ENCODE measurements at regions not wholly inside any gene's neighbourhood (a gene's known extent, or its start where the extent isn't known, plus 50 kb on each side); places are given as distances from the start of the nearest gene placed in this dataset.
A peak's percentile ranks its signal among the peaks of the same experiment; 100 is the strongest.
"Not testable (repeated sequence)": the region's sequence is repeated elsewhere in the genome, so short reads cannot be mapped to it uniquely, and the experiment has no call there.

DNA sequence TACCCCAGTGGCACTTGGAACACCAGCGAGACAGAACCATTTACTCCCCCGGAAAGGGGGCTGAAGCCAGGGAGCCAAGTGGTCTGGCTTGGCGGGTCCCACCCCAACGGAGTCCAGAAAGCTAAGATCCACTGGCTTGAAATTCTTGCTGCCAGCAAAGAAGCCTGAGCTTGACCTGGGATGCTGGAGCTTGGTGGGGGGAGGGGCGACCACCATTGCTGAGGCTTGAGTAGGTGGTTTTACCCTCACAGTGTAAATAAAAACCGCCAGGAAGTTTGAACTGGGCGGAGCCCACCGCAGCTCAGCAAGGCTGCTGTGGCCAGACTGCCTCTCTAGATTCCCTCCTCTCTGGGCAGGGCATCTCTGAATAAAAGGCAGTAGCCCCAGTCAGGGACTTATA lies 62.8 kb downstream of the RPS24 start:
- DNase-seq, result not testable (repeated sequence)

DNA sequence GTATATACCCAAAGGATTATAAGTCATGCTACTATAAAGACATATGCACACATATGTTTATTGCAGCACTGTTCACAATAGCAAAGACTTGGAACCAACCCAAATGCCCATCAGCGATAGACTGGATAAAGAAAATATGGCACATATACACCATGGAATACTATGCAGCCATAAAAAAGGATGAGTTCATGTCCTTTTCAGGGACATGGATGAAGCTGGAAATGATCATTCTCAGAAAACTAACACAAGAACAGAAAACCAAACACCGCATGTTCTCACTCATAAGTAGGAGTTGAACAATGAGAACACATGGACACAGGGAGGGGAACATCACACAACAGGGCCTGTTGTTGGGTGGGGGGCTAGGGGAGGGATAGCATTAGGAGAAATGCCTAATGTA lies 68.9 kb downstream of the RPS24 start:
- DNase-seq, result not testable (repeated sequence)

DNA sequence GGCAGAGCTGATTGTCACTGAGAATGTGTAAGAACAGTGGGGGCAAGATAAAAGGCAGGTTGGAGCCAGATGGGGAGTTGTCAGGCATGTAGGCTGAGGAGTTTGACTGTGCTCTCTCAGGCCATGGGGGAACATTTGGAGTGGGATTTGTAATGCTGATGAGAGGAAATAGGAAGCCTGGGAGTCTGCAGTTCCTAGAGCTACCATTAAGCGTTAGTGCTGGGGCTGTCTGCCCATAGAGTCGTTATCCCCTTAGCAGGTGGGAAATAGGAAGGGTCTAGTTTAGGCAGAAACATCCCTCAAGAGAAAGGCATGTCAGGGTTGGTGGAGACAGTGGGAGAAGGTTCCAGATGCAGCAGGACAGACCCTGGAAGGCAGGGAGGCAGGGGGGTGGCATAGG lies 75.5 kb downstream of the RPS24 start:
- no peak for DNase-seq

DNA sequence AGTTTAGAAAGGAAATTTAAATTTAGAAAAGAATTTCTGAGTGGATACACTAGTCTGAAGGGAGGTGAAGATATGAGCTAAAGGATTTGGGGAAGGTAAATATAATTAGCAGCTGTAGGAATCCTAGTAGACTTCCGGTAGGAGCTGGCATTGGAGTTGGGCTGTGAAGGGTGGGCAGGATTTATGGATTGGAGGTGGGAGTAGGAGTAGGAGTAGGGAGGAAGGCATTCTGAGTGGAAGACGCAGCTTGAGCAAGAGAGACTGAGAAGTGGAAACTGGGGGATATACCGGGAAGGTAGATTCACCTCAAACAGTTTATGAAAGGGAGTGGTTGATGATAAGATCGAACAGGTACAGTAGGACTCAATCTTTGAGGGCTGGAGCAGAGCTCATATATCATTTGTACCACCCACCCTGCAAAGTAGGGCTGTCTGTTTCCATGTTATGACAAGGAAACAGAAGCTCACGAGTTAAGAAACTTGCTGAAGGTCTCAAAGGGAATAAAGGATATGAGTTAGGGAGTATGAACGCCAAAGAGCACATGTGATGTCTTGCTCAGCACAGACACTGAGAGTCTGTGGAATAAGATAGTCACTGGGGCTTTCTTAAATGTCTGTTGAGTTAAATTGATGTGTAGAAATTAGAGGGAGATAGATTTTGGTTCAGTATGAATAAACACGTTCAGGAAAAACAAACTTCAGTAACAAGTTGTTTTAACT lies 81.6 kb downstream of the RPS24 start:
- DNase-seq, result no peak

DNA sequence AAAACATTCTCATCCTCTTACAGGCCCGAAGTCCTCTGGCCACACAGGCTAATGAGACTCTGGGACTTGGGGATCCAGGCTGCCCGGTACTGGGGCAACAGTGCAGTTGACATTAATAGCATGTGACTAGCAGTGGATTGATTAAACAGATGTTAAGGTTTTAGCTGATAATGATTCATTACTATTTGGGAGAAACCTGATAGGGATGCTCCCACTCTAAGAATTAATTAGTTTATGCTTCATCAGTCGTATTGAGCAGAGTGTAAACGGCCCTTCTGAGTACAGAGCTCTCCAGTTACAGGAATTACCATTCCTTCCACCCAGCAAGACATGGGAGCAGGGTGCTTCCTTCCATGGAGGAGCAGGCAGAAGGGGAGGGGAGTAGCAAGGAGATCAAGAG lies 82.7 kb downstream of the RPS24 start:
- no peak for DNase-seq

DNA sequence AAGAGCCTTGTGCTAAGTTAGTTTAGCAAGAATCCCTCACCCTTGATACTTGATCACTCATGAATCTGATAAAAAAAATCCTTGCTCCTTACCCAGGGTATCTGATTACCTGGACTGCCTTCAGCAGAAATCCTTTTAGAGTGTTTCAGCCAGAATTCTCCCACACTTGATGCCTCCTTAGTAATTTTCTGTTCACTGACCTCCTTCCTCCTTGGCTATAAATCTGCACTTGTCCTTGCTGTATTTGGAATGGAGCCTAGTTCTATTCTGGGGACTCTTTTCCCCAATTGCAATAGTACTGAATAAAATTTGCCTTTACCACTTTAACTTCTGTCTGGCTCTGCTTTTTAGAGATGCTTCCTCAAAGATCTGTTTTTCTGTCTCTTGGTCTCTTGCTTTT lies 84.9 kb downstream of the RPS24 start:
- no peak for DNase-seq

DNA sequence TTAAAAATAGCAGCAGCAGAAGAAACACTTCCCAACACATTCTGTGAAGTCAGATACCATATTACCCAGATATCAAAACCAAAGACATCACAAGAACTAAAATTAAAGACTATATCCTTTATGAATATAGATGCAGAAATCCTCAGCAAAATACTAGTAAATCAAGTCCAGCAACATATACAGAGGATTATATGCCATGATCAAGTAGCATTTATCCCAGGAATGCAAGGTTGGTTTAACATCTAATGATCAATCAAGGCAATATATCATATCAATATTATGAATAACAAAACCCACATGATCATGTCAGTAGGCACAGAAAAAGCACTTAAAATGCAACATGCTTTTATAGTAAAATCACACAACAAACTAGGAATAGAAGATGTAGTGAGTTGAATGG lies 88.1 kb downstream of the RPS24 start:
- DNase-seq, result no peak

DNA sequence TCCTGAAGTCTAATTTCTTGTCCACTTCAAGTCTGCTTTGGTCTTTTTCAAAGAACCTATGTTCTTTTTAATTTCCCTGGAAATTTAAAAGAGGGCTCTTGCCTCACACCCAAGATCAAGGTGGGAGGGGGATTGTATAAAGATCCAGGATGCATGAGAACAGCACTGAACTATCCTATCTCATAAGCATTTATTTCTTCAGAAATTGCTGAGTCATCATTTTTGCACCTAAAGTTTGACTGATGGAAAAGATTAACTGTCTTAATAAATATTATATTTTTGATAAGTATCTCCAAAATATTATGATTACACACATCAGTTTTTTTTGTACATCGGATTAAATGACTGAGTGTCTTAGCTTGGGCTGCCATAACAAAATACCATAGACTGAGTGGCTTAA lies 90.5 kb downstream of the RPS24 start:
- no peak for DNase-seq

DNA sequence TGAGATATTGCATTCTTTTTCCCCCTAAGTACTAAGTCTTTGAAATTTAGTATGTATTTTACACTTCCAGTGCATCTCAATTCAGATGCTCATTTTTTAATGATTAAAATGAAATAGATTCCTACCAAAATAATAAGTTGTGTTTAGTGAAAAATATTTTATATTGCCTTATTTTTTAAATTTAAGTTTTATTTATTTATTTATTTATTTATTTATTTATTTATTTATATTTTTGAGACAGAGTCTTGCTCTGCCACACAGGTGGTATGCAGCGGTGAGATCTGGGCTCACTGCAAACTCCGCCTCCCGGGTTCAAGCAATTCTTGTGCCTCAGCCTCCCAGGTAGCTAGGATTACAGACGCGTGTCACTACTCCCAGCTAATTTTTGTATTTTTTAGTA lies 95.5 kb downstream of the RPS24 start:
- no peak for DNase-seq

DNA sequence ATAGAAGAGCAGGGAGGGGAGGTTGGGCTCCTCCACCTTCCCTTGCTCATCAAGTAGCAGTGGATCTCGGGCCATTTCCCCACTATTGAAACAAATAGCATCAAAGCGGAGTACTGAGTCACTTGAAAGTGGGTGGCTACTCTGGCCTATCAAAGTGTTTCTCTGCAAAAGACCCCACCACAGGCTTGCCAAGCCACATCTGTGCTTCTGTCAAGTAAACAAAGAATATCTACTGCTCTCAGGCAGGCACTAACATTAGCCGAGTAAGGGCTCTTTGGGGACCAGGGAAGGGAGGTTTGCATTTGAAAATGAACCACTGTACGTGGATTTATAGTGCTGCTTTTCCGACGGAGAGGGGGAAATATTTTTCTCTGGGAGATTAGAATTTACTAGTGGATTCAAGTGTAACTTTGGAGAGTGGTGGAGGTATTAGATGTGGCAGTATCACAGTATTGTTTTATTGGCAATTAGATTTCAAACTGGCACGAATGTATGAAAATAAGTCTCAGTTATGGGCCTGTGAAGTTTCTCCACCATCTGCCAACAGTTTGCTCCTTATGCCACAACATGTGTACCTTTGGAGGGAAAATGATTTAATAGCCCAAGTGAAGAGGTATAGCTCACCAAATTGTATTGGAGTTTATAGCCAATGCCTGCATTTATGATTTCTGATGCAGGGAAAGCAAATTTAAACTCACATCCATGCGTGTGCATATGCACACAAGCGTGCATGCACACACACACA lies 97.5 kb downstream of the RPS24 start:
- no peak for DNase-seq

DNA sequence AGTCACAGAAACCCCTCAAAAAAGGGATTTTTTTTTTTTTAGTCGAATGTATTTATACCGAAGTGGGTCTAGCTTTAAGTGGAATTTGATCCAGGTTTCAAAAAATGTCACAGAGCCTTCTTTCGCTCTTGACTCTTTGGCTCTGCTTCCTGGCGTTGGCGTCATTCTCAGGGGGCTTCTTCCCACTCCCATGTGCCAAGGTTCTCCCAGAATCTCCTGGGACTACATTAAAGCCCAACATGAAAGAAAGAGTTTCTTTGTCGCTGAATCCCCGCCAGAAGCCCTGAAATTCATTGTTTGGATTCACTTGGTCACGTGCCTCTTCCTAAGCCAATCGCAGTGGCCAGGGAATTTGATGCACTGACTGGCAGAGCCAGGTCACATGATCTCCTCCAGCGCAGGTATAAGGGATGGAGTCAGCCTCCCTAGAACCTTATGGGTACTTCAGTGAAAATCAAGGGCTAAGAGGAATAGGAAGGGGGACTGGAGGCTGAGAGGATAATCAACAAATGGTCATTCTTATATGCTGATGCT lies 101.2 kb downstream of the RPS24 start:
- DNase-seq, result no peak

DNA sequence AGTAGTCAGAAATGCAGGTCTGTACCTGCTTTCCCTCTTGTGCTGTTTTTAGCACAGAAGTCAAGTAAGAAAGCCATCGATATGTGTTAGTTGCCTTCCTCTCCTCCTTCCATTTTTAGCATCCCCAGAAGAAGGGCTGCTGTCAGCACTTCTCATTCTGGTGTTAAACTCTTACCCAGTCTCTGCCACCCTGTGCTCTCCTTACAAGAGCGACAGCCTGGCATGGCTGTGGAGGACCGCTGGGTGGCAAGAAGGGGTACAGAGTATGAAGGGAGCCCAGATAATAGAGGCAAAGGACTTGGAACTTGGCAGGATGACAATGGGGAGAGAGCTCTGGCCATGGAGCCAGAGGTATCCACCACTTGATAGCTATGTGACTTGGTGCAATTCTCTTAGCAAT lies 103.5 kb downstream of the RPS24 start:
- DNase-seq, result no peak

DNA sequence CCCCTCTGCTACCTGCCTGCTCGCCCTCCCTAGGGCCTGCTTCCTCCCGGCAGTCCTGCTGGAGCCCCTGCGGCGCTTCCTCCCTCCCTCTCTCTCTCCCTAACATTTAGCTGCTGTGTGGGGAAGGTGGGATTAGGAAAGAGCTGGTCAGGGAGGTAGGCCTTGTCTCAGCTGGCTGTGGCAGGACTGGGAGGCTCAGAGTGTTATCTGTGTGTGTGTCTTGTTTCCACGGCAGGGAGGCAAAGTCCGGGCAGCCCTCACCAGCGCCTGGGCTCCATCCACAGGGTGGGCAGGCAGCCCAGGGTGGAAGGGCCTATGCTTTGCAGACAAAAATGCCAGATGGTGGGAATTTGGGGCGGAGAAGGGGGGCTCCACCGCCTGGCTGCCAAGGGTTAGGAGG lies 105.7 kb downstream of the RPS24 start:
- DNase-seq, result no peak

DNA sequence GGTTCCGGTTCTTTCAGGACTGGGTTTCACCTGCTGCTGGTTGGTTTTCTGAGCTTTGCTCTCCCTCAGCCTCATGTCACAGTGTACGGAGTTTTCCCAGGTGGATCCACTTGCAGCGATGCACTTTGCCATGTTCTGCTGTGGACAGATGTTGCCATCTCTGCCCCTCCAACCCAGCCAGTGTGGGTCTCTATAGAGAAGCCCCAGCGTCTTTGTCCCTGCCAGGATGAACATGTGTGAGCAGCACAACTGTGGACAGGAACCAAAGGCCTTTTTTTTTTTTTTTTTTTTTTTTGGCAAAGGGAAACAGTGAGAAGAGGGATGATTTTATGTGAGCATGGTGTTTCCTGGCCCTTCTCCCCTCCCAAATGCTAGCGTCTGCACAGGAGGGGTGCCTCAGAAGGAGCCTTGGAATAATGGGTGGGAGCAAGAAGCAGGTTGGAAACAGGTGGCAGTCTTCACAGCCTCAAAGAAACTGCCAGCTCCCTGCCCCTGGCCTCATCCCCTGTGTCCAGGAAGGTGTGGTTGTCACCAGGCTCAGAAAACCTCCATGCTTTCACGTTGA lies 106.5 kb downstream of the RPS24 start:
- no peak for DNase-seq

DNA sequence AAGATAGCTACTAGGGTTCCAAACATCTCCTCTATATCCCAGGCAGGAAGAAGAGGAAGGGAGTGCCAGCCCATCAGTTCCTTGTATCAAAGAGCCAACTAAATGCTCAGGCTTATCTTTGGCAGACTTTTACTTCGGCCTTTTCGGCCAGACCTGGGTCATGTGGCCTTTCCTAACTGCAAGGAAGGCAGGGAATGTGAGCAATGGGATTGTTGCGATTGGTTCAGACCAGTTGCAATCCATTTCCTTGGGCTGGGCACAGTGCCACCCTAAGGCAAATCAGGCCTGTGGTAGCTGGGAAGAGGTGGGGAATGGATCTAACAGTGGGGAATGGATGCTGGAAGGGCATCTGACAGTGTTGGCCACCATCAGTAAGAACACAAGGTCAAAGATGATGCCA lies 109.9 kb downstream of the RPS24 start:
- DNase-seq, result no peak

DNA sequence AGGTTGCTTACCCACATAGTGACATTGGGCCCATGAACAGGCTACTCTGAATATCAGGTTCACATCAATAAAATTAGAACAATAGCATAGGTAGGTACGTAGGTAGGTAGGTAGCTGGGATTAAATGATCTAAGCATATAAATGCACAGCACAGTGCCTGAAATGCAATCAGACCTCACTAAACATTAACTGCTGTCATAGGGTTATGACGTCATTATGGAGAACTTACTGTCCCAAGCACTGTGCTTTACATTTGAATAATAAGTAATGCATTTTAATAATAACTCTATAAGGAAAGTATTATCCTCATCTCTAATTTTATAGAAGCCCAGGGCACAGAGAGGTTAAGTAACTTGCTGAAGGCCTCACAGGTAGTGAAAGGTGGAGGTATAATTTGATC lies 112.5 kb downstream of the RPS24 start:
- no peak for DNase-seq

DNA sequence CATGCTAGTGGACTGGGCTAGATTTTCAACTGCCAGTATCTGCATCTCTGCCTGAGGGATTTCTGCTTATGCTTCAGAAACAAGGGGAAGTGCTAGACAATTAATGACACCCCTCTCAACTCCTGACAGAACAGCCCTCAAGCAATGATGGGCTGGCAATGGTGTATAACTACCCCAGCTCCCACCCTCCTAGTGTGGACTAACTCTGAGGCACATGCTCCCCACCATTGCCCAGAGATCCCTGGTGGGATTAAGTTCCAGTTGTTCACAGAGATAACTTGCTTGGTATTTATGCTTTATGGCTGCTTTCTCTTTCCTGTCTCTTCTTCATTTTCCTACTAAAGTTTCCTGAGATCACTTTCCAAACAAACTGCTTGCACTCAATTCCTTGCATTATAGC lies 113.5 kb downstream of the RPS24 start:
- no peak for DNase-seq

DNA sequence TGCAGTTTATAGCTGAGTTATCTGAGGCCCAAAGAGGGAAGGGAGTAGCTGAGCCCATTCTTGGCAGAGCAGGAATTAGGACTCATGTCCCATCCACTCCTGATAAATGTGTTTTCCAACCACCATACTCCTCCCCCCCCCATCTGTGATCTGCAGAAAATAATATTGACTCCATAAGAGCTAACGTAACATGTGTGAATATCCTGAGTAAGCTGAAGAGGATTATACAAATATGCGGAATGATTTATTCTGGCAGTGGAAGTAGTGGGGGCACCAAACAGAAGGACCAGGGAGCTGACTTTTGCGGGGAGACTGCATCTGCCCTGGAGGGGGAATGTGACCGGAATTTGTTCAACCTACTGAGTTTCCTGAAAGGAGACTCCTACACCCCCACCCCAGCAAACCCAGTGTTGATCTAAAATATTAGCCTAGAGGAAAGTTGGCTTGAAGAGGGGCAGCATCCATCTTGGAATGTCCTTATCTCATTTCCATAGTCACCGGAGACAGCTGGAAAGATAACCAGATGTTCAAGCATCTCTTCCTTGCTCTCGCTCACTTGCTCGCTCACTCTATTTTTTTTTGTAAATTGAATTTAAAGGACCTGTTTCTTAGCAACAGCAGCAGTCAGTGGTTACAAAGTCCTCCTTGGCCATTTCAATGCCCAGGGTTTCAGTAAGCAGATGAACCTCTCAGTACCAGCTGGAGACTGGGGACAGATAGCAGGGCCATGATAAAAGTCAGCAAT lies 114.7 kb downstream of the RPS24 start:
- DNase-seq, result no peak

DNA sequence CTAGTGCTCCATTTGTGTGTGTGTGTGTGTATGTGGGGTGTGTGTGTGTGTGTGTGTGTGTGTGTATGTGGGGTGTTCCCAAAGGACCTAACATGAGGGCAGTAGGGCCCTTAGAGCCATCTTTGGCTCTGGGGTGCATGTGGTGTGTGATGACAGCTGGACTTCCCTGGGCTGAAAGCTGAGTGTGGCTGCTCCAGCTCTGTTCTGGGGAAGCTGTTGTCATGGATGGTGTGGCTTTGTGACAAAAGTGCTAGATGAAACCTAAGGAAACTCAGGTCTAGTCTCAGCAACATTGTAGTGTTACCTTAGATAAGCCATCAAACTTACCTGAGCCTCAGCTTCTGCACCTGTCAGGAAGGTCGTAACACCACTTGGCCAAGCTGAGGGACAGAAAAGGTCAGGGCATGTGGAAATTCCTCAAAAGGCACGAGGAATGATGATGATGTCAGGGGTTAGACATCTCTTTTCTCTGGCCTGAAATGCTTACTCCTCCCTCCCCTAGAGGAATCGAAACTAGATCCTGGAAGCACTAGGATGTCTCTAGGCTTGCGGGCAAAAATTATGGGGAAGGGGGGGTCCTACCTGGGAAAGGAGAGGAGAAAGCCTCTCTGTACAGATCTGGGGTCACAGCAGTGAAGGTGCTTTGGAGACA lies 115.4 kb downstream of the RPS24 start:
- peak; percentile 19 for DNase-seq

DNA sequence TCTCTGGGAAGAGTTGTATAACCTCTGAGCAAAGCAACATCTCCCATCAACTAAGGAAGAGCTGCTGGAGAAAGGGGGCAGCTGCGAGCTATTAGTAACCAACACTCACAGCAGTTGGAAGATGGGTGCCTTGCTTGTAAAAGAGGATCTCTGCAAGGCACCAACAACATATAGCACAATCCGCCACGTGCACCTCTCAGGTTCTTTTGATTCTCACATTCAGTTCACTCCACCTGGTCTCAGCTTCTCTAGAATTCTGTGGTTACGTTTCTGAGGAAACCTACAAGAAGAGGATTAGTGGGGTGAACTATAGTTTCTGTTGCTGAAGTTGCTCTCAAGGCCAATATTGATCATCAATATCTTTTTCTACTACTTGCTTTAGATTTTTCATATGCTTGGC lies 117.1 kb downstream of the RPS24 start:
- no peak for DNase-seq

DNA sequence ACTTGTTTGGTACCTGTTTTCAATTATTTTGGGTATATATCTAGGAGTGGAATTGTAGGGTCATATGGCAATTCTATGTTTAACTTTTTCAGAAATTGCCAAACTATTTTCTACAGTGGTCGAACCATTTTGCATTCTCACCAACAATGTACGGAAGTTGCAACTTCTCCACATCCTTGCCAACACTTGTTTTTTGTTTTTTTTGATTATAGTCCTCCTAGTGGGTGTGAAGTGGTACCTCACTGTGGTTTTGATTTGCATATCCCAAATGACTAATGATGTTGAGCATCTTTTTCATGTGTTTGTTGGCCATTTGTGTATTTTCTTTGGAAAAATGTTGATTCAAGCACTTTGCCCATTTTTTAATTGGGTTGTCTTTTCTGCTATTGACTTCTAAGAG lies 122.1 kb downstream of the RPS24 start:
- DNase-seq, result no peak

DNA sequence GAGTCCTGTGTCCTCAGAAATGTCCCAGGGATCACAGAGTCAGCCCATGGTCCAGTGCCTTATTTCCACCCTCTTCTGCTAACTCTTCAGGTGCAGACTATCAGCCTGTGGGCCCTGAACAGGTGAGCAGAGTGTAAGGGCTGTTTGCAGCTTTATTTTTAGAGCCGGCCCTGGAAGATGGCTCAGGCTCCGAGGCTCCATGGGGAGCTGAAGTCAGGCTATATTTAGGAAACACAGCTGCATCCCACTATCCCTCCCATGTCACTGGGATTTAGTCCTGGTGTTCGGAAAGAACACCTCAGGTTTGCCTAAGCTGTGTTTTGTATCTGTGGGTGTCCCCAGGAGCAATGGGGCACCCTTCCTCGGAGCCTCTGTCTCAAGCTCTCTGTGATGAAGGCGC lies 126.9 kb downstream of the RPS24 start:
- no peak for DNase-seq

DNA sequence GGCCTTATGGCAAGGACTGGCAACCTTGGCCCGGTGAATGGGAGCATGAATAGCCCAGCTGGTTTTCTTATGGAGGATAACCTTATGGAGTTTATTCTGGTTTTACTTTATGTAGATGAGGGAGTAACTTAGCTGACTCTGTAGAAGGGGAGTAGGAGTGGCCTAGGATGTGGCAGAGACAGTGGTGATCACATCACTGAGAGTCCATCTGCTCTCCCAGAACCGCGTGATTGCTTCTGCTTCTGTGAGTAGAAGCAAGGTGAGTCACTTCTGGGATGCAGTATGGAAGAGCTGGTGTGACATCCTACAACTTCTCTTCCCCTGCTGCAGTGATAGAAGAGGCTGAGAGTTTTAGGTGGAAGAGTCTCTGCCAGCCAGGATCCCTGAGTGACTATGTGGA lies 129.2 kb downstream of the RPS24 start:
- no peak for DNase-seq

All from suppressor macrophage treated with lipopolysaccharide for 4 hours (primary cell).